ENCODE measurements at regions not wholly inside any gene's neighbourhood (a gene's known extent, or its start where the extent isn't known, plus 50 kb on each side); places are given as distances from the start of the nearest gene placed in this dataset.
"Not testable (repeated sequence)": the region's sequence is repeated elsewhere in the genome, so short reads cannot be mapped to it uniquely, and the experiment has no call there.

DNA sequence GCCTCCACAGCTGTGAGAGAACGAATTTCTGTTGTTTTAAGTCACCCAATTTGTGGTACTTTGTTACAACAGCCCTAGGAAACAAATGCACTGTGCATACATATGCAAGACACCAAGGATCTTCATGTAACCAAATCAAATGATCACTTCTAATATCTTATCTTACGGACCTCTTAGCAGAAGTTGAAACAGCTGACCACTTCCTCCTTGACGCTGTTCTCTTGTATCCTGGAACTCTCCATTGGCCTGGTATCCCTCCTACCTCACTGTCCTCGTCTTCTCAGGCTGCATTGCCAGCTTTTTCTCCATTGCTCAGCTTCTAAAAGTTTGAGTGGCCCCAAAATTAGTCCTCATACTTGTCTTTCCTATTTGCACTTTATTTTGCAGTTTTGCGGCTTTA lies 200.4 kb downstream of the DLEU7 start:
- DNase-seq (ENCODE audit: low spot score): no peak

DNA sequence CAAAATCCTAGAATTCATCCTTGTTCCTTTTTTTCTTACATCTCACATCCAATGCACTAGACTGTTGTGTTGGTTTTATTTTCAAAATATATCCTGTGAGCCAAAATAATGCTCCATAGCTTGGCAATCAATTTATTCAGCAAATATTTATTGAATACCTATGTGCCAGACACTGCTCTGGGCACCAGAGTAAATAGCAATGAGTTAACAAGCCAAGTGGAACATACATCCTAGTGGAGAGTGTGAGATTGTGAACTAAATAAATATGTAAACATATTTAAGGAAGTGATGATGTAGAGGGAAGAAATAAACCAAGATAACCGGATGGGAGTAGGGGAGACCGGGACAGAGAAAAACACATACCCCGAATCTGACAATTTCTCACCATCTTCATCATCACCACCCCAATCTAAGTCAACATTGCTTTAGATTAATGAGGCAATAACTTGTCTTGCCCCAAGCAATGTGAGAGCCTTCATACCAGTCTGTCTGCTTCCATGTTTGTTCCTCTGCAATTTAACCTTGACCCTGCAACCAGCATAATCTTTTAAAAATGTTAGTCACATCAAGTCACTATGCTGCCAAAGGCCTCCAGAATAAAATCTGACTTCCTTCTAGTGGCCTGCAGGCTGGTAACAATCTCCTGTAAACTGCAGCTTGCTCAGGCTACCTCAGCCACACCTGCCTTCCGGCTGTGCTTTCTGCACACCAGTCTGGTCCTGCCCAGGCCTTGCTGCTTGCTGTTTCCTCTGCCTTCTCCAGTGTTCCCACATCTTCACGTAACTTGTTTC lies 199.2 kb downstream of the DLEU7 start:
- DNase-seq (ENCODE audit: low spot score): no peak

- no peak for DNase-seq (ENCODE audit: low spot score)
Observed at GRCh38 chr13:50645092-50645491, 198.4 kb downstream of the DLEU7 start.

DNA sequence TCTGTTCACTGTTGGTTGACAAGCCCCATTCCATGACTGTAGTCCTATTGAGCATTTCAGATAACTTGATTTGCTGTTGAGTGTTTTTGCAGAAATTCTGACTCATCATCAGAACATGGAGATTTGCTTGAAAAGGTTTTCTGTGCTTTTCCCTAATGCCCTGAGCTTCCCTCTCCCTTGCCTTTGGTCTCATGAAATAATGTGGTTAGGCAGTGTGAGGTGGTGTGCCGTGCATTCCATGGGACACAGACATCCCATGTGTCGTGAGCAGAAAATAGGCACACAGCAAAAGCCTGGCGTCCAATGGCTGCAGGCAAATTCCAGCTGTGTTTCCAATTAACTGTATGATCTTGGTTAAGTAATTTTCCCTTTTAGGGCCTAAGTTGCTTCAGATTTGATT lies 197.4 kb downstream of the DLEU7 start:
- no peak for DNase-seq (ENCODE audit: low spot score)

- DNase-seq (ENCODE audit: low spot score): no peak
Observed at GRCh38 chr13:50649211-50649610, 194.3 kb downstream of the DLEU7 start.

- DNase-seq (ENCODE audit: low spot score): no peak
Observed at GRCh38 chr13:50650592-50651504, 192.6 kb downstream of the DLEU7 start.

DNA sequence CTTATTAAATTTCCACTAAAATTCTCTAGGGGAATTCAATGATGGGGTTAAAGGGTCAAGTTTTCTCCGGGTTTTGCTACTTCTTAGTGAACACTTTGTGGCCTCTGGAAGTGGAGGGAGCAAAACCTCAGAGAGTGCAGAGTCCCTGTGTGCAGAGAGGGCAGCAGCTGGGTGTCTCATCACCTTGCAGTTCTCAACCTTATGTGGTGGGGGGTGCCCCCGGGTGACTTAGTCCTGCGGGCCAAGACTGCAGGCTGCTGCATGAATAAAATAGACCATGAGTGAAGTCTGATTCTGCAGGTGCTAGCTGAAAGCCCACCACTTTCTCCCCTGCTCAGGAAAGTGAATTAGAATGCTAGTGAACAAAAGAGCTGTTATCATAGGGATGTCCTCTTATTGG lies 191.6 kb downstream of the DLEU7 start:
- DNase-seq (ENCODE audit: low spot score): no peak

- DNase-seq (ENCODE audit: low spot score): no peak
Observed at GRCh38 chr13:50654331-50654730, 189.2 kb downstream of the DLEU7 start.

DNA sequence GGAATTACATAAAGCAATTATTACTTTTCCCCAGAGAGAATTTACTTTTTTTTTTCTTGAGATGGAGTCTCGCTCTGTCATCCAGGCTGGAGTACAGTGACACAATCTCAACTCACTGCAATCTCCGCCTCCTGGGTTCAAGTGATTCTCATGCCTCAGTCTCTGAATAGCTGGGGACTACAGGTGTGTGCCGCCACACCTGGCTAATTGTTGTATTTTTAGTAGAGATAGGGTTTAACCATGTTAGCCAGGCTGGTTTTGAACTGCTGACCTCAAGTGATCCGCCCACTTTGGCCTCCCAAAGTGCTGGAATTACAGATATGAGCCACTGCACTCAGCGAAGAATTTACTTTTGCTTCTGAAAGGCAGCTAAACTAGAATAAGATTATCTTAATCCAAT lies 181.6 kb downstream of the DLEU7 start:
- not testable (repeated sequence) for DNase-seq (ENCODE audit: low spot score)

DNA sequence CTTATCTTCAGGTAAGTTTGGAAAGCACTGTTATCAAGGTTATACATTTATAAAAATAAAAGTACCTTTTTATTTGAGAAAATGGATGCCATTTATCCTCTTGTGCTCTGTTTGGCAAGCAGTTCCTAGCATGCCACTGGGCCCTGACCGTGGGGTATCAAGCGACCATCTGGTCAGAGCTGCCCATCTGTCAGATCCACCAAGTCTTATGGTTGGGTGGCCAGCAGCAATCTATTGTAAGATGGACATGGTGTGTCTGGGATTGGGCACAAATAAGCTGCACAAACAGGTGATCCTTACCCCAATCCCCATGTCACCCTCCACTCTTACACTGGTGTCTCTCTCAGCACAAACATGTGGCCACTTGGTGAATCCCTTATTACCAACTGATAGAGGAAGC lies 178.5 kb downstream of the DLEU7 start:
- DNase-seq (ENCODE audit: low spot score): no peak

DNA sequence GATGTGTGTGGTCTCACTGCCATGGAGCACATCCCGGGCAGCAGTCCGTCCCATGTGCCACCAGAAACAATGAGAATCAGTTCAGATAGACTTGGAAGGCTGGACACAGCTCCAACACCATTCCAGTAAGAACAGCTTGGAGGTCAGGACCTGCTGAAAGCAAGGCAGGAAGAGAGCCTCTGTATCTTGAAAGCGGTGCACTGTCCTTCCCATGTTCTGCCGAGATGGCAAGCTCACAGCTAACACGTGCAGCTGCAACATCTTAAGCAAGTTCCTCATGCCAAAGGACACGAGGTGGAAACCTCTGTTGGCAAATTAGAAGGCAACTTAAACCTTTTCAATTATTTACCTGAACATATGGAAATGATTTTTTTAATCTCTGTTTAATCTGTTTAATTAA lies 175.4 kb downstream of the DLEU7 start:
- no peak for DNase-seq (ENCODE audit: low spot score)

GRCh38 chr13:50668691-50669271 lies 174.7 kb downstream of the DLEU7 start:
- no peak for DNase-seq (ENCODE audit: low spot score)

- DNase-seq (ENCODE audit: low spot score): no peak
Observed at GRCh38 chr13:50670272-50670671, 173.2 kb downstream of the DLEU7 start.

- DNase-seq (ENCODE audit: low spot score): no peak
Observed at GRCh38 chr13:50670847-50671496, 172.5 kb downstream of the DLEU7 start.

DNA sequence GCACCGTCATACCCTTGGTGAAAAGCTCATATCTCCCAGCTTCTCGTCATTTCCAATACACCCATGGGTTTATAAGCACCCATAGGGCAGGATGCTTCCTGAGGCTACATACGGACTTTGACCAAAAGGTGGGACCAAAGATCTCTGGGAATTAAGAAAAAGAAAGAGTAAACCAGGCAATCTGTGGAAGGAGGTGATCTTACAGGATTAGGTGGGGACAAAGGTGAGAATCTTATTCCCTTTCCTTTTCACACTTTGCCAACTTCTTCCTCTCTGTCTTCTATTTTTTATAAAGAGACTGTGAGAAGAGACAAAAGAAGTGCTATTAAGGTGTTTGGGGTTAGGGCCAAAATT lies 172.0 kb downstream of the DLEU7 start:
- DNase-seq (ENCODE audit: low spot score): no peak

GRCh38 chr13:50672025-50672424 lies 171.5 kb downstream of the DLEU7 start:
- no peak for DNase-seq (ENCODE audit: low spot score)

- DNase-seq (ENCODE audit: low spot score): no peak
Observed at GRCh38 chr13:50675651-50676050, 167.8 kb downstream of the DLEU7 start.

GRCh38 chr13:50676602-50677001 lies 166.9 kb downstream of the DLEU7 start:
- peak; percentile 8 for DNase-seq (ENCODE audit: low spot score)

DNA sequence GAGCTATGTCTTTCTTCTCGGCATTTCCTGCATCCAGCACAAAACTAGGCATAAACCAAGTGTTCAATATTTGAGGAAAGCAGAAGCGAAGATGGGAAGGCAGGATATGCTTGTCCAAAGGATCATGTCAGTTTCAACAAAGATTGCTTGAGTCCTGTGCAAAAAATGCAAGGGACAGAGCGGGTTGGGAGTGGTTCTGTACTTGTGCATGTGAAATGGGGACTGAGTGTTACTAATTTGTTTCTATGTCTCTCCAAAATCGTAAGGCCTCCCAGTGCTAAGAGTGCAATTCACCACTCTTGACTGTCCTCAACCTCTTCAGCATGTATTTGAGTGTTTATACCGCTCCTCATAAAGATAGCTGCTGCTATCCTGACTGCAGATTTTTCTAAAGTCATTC lies 166.2 kb downstream of the DLEU7 start:
- no peak for DNase-seq (ENCODE audit: low spot score)

- no peak for DNase-seq (ENCODE audit: low spot score)
Observed at GRCh38 chr13:50677687-50678463, 165.6 kb downstream of the DLEU7 start.

DNA sequence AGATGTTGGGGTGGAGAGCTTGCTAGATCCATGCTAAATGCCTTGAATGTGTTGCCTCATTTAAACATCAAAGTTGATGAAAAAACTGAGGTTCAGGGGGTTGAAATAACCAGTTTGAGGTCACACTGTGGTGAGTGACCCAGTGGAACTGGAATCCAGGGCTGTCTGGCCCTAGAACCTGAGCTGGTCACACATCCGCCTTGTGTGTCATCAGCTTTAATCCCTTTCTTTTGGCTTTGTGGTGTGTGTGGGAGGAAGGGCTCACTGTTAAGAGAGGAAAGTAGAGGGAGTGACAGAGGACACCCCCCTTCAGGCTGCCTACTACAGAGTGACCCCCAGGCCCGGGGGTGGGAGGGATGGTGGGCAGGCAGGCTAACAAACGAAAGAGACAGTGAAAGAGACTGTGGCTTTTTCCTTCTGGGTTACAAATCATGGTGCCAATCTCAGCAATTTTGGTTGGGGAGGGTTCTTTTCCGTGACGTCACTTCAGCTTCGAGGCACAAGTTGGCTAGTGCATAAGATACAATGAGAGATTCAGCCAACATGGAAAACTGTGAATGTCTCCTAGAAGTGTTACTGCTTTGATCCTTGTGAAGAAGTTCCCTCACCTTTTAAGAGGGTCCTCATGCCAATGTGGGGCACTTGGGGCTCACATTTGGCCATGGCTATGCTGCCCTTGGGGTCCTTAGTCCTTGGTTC lies 164.9 kb downstream of the DLEU7 start:
- peak; percentile 75 for DNase-seq (ENCODE audit: low spot score)
